Testis (tissue), 2 donors: ENCODE measurements at regions not wholly inside any gene's neighbourhood (a gene's known extent, or its start where the extent isn't known, plus 50 kb on each side); places are given as distances from the start of the nearest gene placed in this dataset.

Experiments used
- CTCF ChIP-seq, 3 experiments: fragments of 450-650 bp in 2 of 3; fragments of 200-600 bp in 1 of 3; sonication (generic) in 1 of 3; IDR thresholded peaks; one replicate each; pipeline ENCODE4 v1.5.1; 2016 to 2019; ENCODE audit warnings: antibody characterized with exemption in 3 of 3, mild to moderate bottlenecking in 2 of 3, moderate library complexity in 1 of 3
- POLR2A ChIP-seq: fragments of 450-650 bp; IDR thresholded peaks from one replicate; pipeline ENCODE4 v1.6.1; 2017; ENCODE audit warnings: antibody characterized with exemption, mild to moderate bottlenecking, moderate library complexity

- TF ChIP-seq CTCF (IDR thresholded peaks at IDR 0.05) (no peak), POLR2A (no peak)
Measured at GRCh38 chr3:164401923-164402322, 676.4 kb downstream of the SI start.
